Keratinocyte (primary cell): ENCODE measurements at regions not wholly inside any gene's neighbourhood (a gene's known extent, or its start where the extent isn't known, plus 50 kb on each side); places are given as distances from the start of the nearest gene placed in this dataset.

Source experiments
- DNase-seq: peaks from one replicate; pipeline ENCODE4 v3.0.0-alpha.2; 2011; ENCODE audit warnings: low read depth, missing footprints, low spot score
- FAIRE-seq: peaks from 2 replicates; lab custom pipeline; 2011; peaks lifted over from hg19 to GRCh38; lab: Jason Lieb, UNC
- H2AFZ ChIP-seq: 2 replicates; pipeline ENCODE4 v1.6.0; 2012; ENCODE audit warnings: low read length, control low read depth, inconsistent platforms; ENCODE audit not compliant: control insufficient read depth
- H3K27ac ChIP-seq: 2 replicates; pipeline ENCODE4 v1.5.1; 2011; ENCODE audit warnings: low read length; ENCODE audit not compliant: control insufficient read depth, insufficient read depth
- H3K27me3 ChIP-seq: 3 replicates; pipeline ENCODE4 v1.6.0; 2011; ENCODE audit warnings: low read length; ENCODE audit not compliant: control insufficient read depth, insufficient read depth; ENCODE audit errors: extremely low read depth
- H3K36me3 ChIP-seq, 2 experiments: 2 replicates in 1 of 2; 3 replicates in 1 of 2; pipeline ENCODE4 v1.5.1; 2011; ENCODE audit warnings: low read length in 2 of 2, mild to moderate bottlenecking in 1 of 2; ENCODE audit not compliant: control insufficient read depth in 2 of 2, insufficient read depth in 2 of 2; ENCODE audit errors: extremely low read depth in 1 of 2
- H3K4me1 ChIP-seq: 3 replicates; pipeline ENCODE4 v1.5.1; 2011; ENCODE audit warnings: low read length; ENCODE audit not compliant: control insufficient read depth, insufficient read depth; ENCODE audit errors: extremely low read depth
- H3K4me2 ChIP-seq: 3 replicates; pipeline ENCODE4 v1.6.0; 2011; ENCODE audit warnings: low read depth, low read length; ENCODE audit not compliant: control insufficient read depth, insufficient read depth; ENCODE audit errors: extremely low read depth
- H3K4me3 ChIP-seq, 3 experiments: fragments of 200-600 bp in 1 of 3; sonication (generic) in 1 of 3; 2 replicates in 2 of 3; 3 replicates in 1 of 3; pipeline ENCODE4 v1.5.1; 2011 to 2016; ENCODE audit warnings: low read length in 3 of 3, mild to moderate bottlenecking in 3 of 3, control low read depth in 2 of 3, inconsistent platforms in 1 of 3, low read depth in 1 of 3, mixed read lengths in 1 of 3, mixed run types in 1 of 3, moderate library complexity in 1 of 3; ENCODE audit not compliant: control insufficient read depth in 2 of 3, insufficient read depth in 2 of 3; ENCODE audit errors: extremely low read depth in 1 of 3
- H3K79me2 ChIP-seq: 2 replicates; pipeline ENCODE4 v1.6.0; 2012; ENCODE audit warnings: low read length; ENCODE audit not compliant: control insufficient read depth, insufficient read depth
- H3K9ac ChIP-seq: 3 replicates; pipeline ENCODE4 v1.6.0; 2011; ENCODE audit warnings: low read length; ENCODE audit not compliant: control insufficient read depth, insufficient read depth; ENCODE audit errors: extremely low read depth
- H3K9me1 ChIP-seq: 3 replicates; pipeline ENCODE4 v1.6.0; 2011; ENCODE audit warnings: low read length; ENCODE audit not compliant: control insufficient read depth, insufficient read depth; ENCODE audit errors: extremely low read depth
- H3K9me3 ChIP-seq: 2 replicates; pipeline ENCODE4 v1.5.1; 2012; ENCODE audit warnings: low read depth, low read length; ENCODE audit not compliant: control insufficient read depth
- H4K20me1 ChIP-seq: 3 replicates; pipeline ENCODE4 v1.6.0; 2011; ENCODE audit warnings: low read length; ENCODE audit not compliant: control insufficient read depth, insufficient read depth; ENCODE audit errors: extremely low read depth
- EZH2 ChIP-seq: IDR thresholded peaks from one replicate; pipeline ENCODE4 v1.6.1; 2012; ENCODE audit warnings: inconsistent platforms, mild to moderate bottlenecking, low read length, moderate library complexity
- dilution Hi-C: fragments of 300-500 bp; cut with MboI; formaldehyde crosslinking; loops from one replicate; pipeline ENCODE4 v1.7.0; 2020; ENCODE audit warnings: low sequenced_read_pairs; ENCODE audit not compliant: extremely low pct_ligation_motif_present
- TF ChIP-seq, protein P1 (sequence below), 3 experiments: IDR thresholded peaks in 1 of 3; conservative IDR thresholded peaks in 1 of 3; optimal IDR thresholded peaks in 1 of 3; 2 replicates in 2 of 3; 3 replicates in 1 of 3; pipeline versions ENCODE3 to v1.5.1; 2011; ENCODE audit warnings: low read length in 3 of 3, mild to moderate bottlenecking in 3 of 3, moderate library complexity in 2 of 3, control low read depth in 1 of 3, inconsistent platforms in 1 of 3; ENCODE audit not compliant: insufficient read depth in 2 of 3; ENCODE audit errors: extremely low read depth in 1 of 3

DNA sequence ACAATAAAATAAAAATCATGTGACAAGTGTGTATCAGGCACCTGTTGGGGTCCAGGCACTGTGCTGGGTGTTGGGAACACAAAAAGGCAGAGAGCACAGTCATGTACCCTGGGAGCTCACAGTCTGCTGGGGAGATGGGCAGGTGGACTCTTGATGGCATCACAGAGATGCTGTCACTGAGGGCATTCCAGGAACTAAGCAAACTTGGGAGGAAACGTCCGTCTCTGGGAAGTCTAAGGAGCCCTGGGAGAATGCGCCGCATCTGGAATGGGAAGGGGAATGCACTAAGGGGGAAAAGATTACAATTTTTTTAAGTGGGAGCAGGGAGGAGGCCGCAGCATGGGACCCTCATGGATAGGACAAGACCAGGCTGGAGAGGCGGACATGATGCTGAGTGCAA is 80.9 kb upstream of the ZNF423 start:
- dilution Hi-C loops, result no loop called here
- Histone ChIP-seq H4K20me1 (no peaks in the 10 kb centered on the region), H3K4me2 (no peak overlapping the region), H3K9me3 (no peaks in the 10 kb centered on the region), H3K9me1 (no peaks in the 10 kb centered on the region), H3K27ac (no peak overlapping the region), H2AFZ (no peak overlapping the region), H3K4me1 (peaks cover 6% of the 10 kb centered on the region), H3K4me3 (no peak overlapping the region), H3K9ac (no peak overlapping the region), H3K27me3 (peaks cover 4% of the 10 kb centered on the region), H3K36me3 (no peaks in the 10 kb centered on the region), H3K79me2 (no peaks in the 10 kb centered on the region)
- TF ChIP-seq EZH2, result no peak
- TF ChIP-seq, protein P1, sequence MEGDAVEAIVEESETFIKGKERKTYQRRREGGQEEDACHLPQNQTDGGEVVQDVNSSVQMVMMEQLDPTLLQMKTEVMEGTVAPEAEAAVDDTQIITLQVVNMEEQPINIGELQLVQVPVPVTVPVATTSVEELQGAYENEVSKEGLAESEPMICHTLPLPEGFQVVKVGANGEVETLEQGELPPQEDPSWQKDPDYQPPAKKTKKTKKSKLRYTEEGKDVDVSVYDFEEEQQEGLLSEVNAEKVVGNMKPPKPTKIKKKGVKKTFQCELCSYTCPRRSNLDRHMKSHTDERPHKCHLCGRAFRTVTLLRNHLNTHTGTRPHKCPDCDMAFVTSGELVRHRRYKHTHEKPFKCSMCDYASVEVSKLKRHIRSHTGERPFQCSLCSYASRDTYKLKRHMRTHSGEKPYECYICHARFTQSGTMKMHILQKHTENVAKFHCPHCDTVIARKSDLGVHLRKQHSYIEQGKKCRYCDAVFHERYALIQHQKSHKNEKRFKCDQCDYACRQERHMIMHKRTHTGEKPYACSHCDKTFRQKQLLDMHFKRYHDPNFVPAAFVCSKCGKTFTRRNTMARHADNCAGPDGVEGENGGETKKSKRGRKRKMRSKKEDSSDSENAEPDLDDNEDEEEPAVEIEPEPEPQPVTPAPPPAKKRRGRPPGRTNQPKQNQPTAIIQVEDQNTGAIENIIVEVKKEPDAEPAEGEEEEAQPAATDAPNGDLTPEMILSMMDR (optimal IDR thresholded peaks at IDR 0.05 in 1 of 3, IDR thresholded peaks at IDR 0.05 in 1 of 3, conservative IDR thresholded peaks at IDR 0.05 in 1 of 3; ENCODE audit: extremely low read depth in 1 of 3, insufficient read depth in 2 of 3, low read length in 3 of 3), result no peak
- no peak for FAIRE-seq
- no peak for DNase-seq

DNA sequence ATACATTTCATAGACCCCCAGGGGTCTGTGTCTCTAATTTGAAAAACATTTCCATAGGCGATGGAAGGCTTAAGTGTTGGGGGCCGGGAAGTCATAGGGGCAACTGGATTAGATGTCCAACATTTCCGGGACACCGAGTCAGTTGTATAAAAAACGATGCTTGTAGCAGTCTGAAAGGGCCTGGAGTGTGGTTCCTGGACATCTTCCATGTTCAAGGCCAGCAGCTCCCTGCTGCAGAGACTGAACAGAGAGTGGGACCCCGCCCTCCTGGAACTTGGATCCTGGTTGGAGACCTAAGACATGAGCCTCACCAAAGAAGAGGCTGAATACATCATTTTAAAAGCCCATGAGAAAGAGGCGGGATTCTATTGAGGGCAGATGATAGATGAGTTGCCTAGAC is 82.0 kb upstream of the ZNF423 start:
- H3K27ac ChIP-seq, result no peak overlapping the region
- no peaks in the 10 kb centered on the region for H3K79me2 ChIP-seq
- no peak overlapping the region for H3K4me3 ChIP-seq
- no peaks in the 10 kb centered on the region for H3K9me3 ChIP-seq
- H3K4me1 ChIP-seq, result peaks cover 2% of the 10 kb centered on the region
- no peaks in the 10 kb centered on the region for H3K27me3 ChIP-seq
- DNase-seq (no peak), FAIRE-seq (no peak)
- H2AFZ ChIP-seq, result no peak overlapping the region
- TF ChIP-seq EZH2, result no peak
- TF ChIP-seq, protein P1 (optimal IDR thresholded peaks at IDR 0.05 in 1 of 3, IDR thresholded peaks at IDR 0.05 in 1 of 3, conservative IDR thresholded peaks at IDR 0.05 in 1 of 3; ENCODE audit: extremely low read depth in 1 of 3, insufficient read depth in 2 of 3, low read length in 3 of 3), result no peak
- no peaks in the 10 kb centered on the region for H4K20me1 ChIP-seq
- dilution Hi-C loops, result no loop called here
- no peak overlapping the region for H3K9ac ChIP-seq
- H3K36me3 ChIP-seq, result no peaks in the 10 kb centered on the region
- no peak overlapping the region for H3K4me2 ChIP-seq
- H3K9me1 ChIP-seq, result no peaks in the 10 kb centered on the region
